IMR-90 (cell line): ENCODE measurements at regions not wholly inside any gene's neighbourhood (a gene's known extent, or its start where the extent isn't known, plus 50 kb on each side); places are given as distances from the start of the nearest gene placed in this dataset.

Experiments
- ATAC-seq: fragments of 200-7000 bp; cut with Tn5 transposase; 2 replicates; pipeline ENCODE4 v1.9.1; 2020; ENCODE audit warnings: low read depth, mild to moderate bottlenecking, moderate library complexity
- BruUV-seq: library from RNA; stranded (reverse); fragments of 400-500 nt; replicated peaks from 2 replicates; lab custom pipeline; 2021; lab: Mats Ljungman, UMichigan
- CTCF ChIA-PET: fragments of 300-600 bp; formaldehyde crosslinking; extraction: SDS; loops from one replicate; lab custom pipeline; 2021; ENCODE audit warnings: antibody characterized with exemption; lab: Yijun Ruan, JAX
- POLR2A ChIA-PET: fragments of 300-600 bp; sonication (Branson Sonifier 250); formaldehyde crosslinking; loops from one replicate; lab custom pipeline; 2022; ENCODE audit warnings: antibody characterized with exemption; ENCODE audit not compliant: unreplicated experiment; lab: Charles Lee
- DNase-seq: peaks from one replicate; pipeline ENCODE4 v3.0.0; 2013
- H2AFZ ChIP-seq: replicated peaks from 2 replicates; pipeline ENCODE3; 2013; ENCODE audit warnings: low read length, mild to moderate bottlenecking; ENCODE audit not compliant: poor library complexity
- H2AK5ac ChIP-seq: 2 replicates; pipeline ENCODE4 v1.6.1; 2013; ENCODE audit warnings: low read depth, low read length, inconsistent platforms
- H2AK9ac ChIP-seq: replicated peaks from 2 replicates; pipeline ENCODE3; 2013; ENCODE audit warnings: mild to moderate bottlenecking, low read depth, low read length, moderate library complexity; ENCODE audit not compliant: poor library complexity
- H2BK120ac ChIP-seq: 2 replicates; pipeline ENCODE4 v1.6.1; 2013; ENCODE audit warnings: low read depth, low read length, inconsistent platforms
- H2BK15ac ChIP-seq: 3 replicates; pipeline ENCODE4 v1.6.1; 2013; ENCODE audit warnings: low read depth, low read length, inconsistent platforms
- H2BK20ac ChIP-seq: 2 replicates; pipeline ENCODE4 v1.6.1; 2013; ENCODE audit warnings: low read depth, mild to moderate bottlenecking, inconsistent platforms, low read length, moderate library complexity
- H2BK5ac ChIP-seq: 2 replicates; pipeline ENCODE4 v1.6.1; 2013; ENCODE audit warnings: mild to moderate bottlenecking, low read depth, low read length, inconsistent platforms; ENCODE audit not compliant: poor library complexity, severe bottlenecking
- H3K14ac ChIP-seq: replicated peaks from 2 replicates; pipeline ENCODE4 v1.6.1; 2013; ENCODE audit warnings: low read depth, low read length, inconsistent platforms
- H3K18ac ChIP-seq: 2 replicates; pipeline ENCODE4 v1.6.1; 2013; ENCODE audit warnings: low read depth, low read length, control low read depth
- H3K23ac ChIP-seq: 2 replicates; pipeline ENCODE4 v1.6.1; 2013; ENCODE audit warnings: low read depth, low read length, inconsistent platforms
- H3K27ac ChIP-seq: 2 replicates; pipeline ENCODE4 v1.5.1; 2013; ENCODE audit warnings: mild to moderate bottlenecking, control low read depth, low read length; ENCODE audit not compliant: insufficient read depth
- H3K27me3 ChIP-seq: 2 replicates; pipeline ENCODE4 v1.6.1; 2013; ENCODE audit warnings: low read length; ENCODE audit not compliant: control insufficient read depth, insufficient read depth
- H3K36me3 ChIP-seq: 2 replicates; pipeline ENCODE4 v1.6.1; 2013; ENCODE audit warnings: low read length, mixed read lengths; ENCODE audit not compliant: control insufficient read depth, insufficient read depth
- H3K4ac ChIP-seq: 2 replicates; pipeline ENCODE4 v1.6.1; 2013; ENCODE audit warnings: low read depth, low read length, inconsistent platforms
- H3K4me1 ChIP-seq: 2 replicates; pipeline ENCODE4 v1.6.1; 2013; ENCODE audit warnings: low read length, mixed read lengths; ENCODE audit not compliant: control insufficient read depth, insufficient read depth
- H3K4me2 ChIP-seq: 2 replicates; pipeline ENCODE4 v1.6.1; 2013; ENCODE audit warnings: low read depth, mild to moderate bottlenecking, control low read depth, low read length, moderate library complexity
- H3K4me3 ChIP-seq: 2 replicates; pipeline ENCODE4 v1.5.1; 2013; ENCODE audit warnings: low read depth, mild to moderate bottlenecking, control low read depth, low read length, moderate library complexity; ENCODE audit not compliant: insufficient read depth
- H3K56ac ChIP-seq: 2 replicates; pipeline ENCODE4 v1.6.1; 2013; ENCODE audit warnings: low read length, inconsistent platforms; ENCODE audit not compliant: insufficient read depth; ENCODE audit errors: extremely low read depth
- H3K79me1 ChIP-seq, 2 experiments: 2 replicates each; pipeline ENCODE4 v1.6.1; 2013; ENCODE audit warnings: low read length in 2 of 2, inconsistent platforms in 1 of 2, low read depth in 1 of 2
- H3K9ac ChIP-seq: 2 replicates; pipeline ENCODE4 v1.6.1; 2013; ENCODE audit warnings: low read depth, low read length, control low read depth
- H3K9me1 ChIP-seq: 2 replicates; pipeline ENCODE4 v1.6.1; 2013; ENCODE audit warnings: low read length, inconsistent platforms; ENCODE audit not compliant: insufficient read depth
- H3K9me3 ChIP-seq: 2 replicates; pipeline ENCODE4 v1.6.1; 2013; ENCODE audit warnings: low read length; ENCODE audit not compliant: control insufficient read depth, insufficient read depth
- H4K20me1 ChIP-seq: 2 replicates; pipeline ENCODE4 v1.6.1; 2013; ENCODE audit warnings: low read length, inconsistent platforms; ENCODE audit not compliant: insufficient read depth
- H4K5ac ChIP-seq: 2 replicates; pipeline ENCODE4 v1.6.1; 2013; ENCODE audit warnings: mild to moderate bottlenecking, low read depth, low read length, control low read depth
- H4K8ac ChIP-seq, 2 experiments: 2 replicates each; pipeline ENCODE4 v1.6.1; 2013; ENCODE audit warnings: low read depth in 2 of 2, low read length in 2 of 2, control low read depth in 1 of 2, inconsistent platforms in 1 of 2
- H4K91ac ChIP-seq: 2 replicates; pipeline ENCODE4 v1.6.1; 2013; ENCODE audit warnings: low read depth, low read length, inconsistent platforms; ENCODE audit not compliant: insufficient read depth
- BHLHE40 ChIP-seq: fragments of 150-350 bp; IDR thresholded peaks from 2 replicates; pipeline ENCODE4 v1.6.1; 2016; ENCODE audit warnings: mild to moderate bottlenecking, low read depth, low read length
- CEBPB ChIP-seq: IDR thresholded peaks from 2 replicates; pipeline ENCODE4 v1.6.1; 2012; ENCODE audit warnings: low read depth, low read length, improper control_type of control experiment
- CHD1 ChIP-seq: IDR thresholded peaks from 2 replicates; pipeline ENCODE4 v1.6.1; 2012; ENCODE audit warnings: low read depth, low read length, improper control_type of control experiment
- FOS ChIP-seq: fragments of 150-350 bp; IDR thresholded peaks from 2 replicates; pipeline ENCODE4 v1.6.1; 2016; ENCODE audit warnings: low read depth, low read length
- MAFK ChIP-seq: IDR thresholded peaks from 2 replicates; pipeline ENCODE4 v1.6.1; 2012; ENCODE audit warnings: low read depth, low read length, improper control_type of control experiment
- MAZ ChIP-seq: IDR thresholded peaks from 2 replicates; pipeline ENCODE4 v1.6.1; 2012; ENCODE audit warnings: low read depth, mild to moderate bottlenecking, low read length, improper control_type of control experiment, moderate library complexity, borderline replicate concordance
- MXI1 ChIP-seq: IDR thresholded peaks from 2 replicates; pipeline ENCODE4 v1.6.1; 2012; ENCODE audit warnings: low read depth, mild to moderate bottlenecking, low read length, moderate library complexity, borderline replicate concordance
- NFE2L2 ChIP-seq: fragments of 150-350 bp; IDR thresholded peaks from 2 replicates; pipeline ENCODE4 v1.6.1; 2016; ENCODE audit warnings: low read depth, mild to moderate bottlenecking, low read length
- POLR2A ChIP-seq: IDR thresholded peaks from 2 replicates; pipeline ENCODE4 v1.6.1; 2012; ENCODE audit warnings: mild to moderate bottlenecking, low read depth, low read length
- RAD21 ChIP-seq: IDR thresholded peaks from 2 replicates; pipeline ENCODE4 v1.6.1; 2012; ENCODE audit warnings: low read length, improper control_type of control experiment
- RCOR1 ChIP-seq: IDR thresholded peaks from 2 replicates; pipeline ENCODE4 v1.6.1; 2012; ENCODE audit warnings: mild to moderate bottlenecking, low read length, improper control_type of control experiment; ENCODE audit not compliant: insufficient replicate concordance
- RFX5 ChIP-seq: IDR thresholded peaks from 2 replicates; pipeline ENCODE4 v1.8.0; 2012; ENCODE audit warnings: low read depth, mild to moderate bottlenecking, low read length, moderate library complexity
- SMC3 ChIP-seq: fragments of 150-350 bp; IDR thresholded peaks from 2 replicates; pipeline ENCODE4 v1.6.1; 2016; ENCODE audit warnings: low read depth, mild to moderate bottlenecking, antibody characterized with exemption, low read length, moderate library complexity
- USF2 ChIP-seq: fragments of 150-350 bp; IDR thresholded peaks from 2 replicates; pipeline ENCODE4 v1.6.1; 2017; ENCODE audit warnings: mild to moderate bottlenecking, antibody characterized with exemption, low read length, low read depth
- WGBS, 2 experiments: methylation state at CpG; one replicate each; pipeline versions ENCODE4 v1.1.5 to v1.1.7; 2013; ENCODE audit warnings: missing lambda C conversion rate in 2 of 2; ENCODE audit not compliant: insufficient read length in 1 of 2; ENCODE audit errors: extremely low coverage in 2 of 2; 5-methylcytosine and 5-hydroxymethylcytosine counted together
- dilution Hi-C: fragments of 300-500 bp; cut with HindIII; formaldehyde crosslinking; loops from one replicate; pipeline ENCODE4 v1.14.3; 2018; ENCODE audit warnings: low sequenced_read_pairs; ENCODE audit not compliant: unreplicated experiment
- in situ Hi-C: fragments of 300-500 bp; cut with MboI; formaldehyde crosslinking; loops from 3 replicates; pipeline ENCODE4 v1.14.3; 2019; ENCODE audit warnings: low sequenced_read_pairs, inconsistent platforms, mixed read lengths
- intact Hi-C: fragments of 100-400 bp; cut with micrococcal nuclease; formaldehyde crosslinking; loops from 2 replicates; pipeline ENCODE4 v1.10.0; 2022
- TF ChIP-seq, protein P1 (sequence below): fragments of 150-350 bp; IDR thresholded peaks from 2 replicates; pipeline ENCODE4 v1.6.1; 2016; ENCODE audit warnings: low read depth, mild to moderate bottlenecking, low read length, moderate library complexity, borderline replicate concordance
- TF ChIP-seq, protein P2 (sequence below): conservative IDR thresholded peaks from 2 replicates; pipeline ENCODE4 v1.5.1; 2012; ENCODE audit warnings: mild to moderate bottlenecking, low read depth, low read length, improper control_type of control experiment

- Histone ChIP-seq H3K18ac (no peak overlapping the region), H3K9me3 (no peaks in the 10 kb centered on the region; the same call in 1 of the 2 replicates), H3K36me3 (no peaks in the 10 kb centered on the region), H4K91ac (no peak overlapping the region), H3K27ac (no peak overlapping the region), H2AFZ (peak overlapping the region; percentile 11), H3K79me1 (no peaks in the 10 kb centered on the region), H2BK5ac (no peak overlapping the region), H3K14ac (no peak overlapping the region), H3K4me3 (no peak overlapping the region), H2BK15ac (no peak overlapping the region), H3K9me1 (no peaks in the 10 kb centered on the region), H3K9ac (no peak overlapping the region), H3K4me1 (no peaks in the 10 kb centered on the region), H4K5ac (no peak overlapping the region), H2BK20ac (no peak overlapping the region), H4K20me1 (no peaks in the 10 kb centered on the region), H2AK9ac (no peak overlapping the region), H4K8ac (no peak overlapping the region), H3K23ac (no peak overlapping the region), H2AK5ac (no peak overlapping the region), H3K4ac (no peak overlapping the region), H3K4me2 (no peak overlapping the region), H2BK120ac (no peak overlapping the region), H3K56ac (no peak overlapping the region), H3K27me3 (peaks cover 27% of the 10 kb centered on the region)
- in situ Hi-C loops, result no loop called here
- POLR2A ChIA-PET, result no interaction called here
- CTCF ChIA-PET, result no interaction called here
- dilution Hi-C loops, result no loop called here
- intact Hi-C loops, result no loop called here
- ATAC-seq (no peak), DNase-seq (no peak)
- no peak for TF ChIP-seq MAFK
- TF ChIP-seq SMC3, result no peak
- TF ChIP-seq RFX5, result no peak
- TF ChIP-seq FOS, result no peak
- TF ChIP-seq MXI1, result no peak
- TF ChIP-seq USF2, result no peak
- TF ChIP-seq, protein P1, sequence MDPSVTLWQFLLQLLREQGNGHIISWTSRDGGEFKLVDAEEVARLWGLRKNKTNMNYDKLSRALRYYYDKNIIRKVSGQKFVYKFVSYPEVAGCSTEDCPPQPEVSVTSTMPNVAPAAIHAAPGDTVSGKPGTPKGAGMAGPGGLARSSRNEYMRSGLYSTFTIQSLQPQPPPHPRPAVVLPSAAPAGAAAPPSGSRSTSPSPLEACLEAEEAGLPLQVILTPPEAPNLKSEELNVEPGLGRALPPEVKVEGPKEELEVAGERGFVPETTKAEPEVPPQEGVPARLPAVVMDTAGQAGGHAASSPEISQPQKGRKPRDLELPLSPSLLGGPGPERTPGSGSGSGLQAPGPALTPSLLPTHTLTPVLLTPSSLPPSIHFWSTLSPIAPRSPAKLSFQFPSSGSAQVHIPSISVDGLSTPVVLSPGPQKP, result no peak
- TF ChIP-seq NFE2L2, result no peak
- no peak for TF ChIP-seq RAD21
- no peak for TF ChIP-seq POLR2A
- TF ChIP-seq, protein P2, sequence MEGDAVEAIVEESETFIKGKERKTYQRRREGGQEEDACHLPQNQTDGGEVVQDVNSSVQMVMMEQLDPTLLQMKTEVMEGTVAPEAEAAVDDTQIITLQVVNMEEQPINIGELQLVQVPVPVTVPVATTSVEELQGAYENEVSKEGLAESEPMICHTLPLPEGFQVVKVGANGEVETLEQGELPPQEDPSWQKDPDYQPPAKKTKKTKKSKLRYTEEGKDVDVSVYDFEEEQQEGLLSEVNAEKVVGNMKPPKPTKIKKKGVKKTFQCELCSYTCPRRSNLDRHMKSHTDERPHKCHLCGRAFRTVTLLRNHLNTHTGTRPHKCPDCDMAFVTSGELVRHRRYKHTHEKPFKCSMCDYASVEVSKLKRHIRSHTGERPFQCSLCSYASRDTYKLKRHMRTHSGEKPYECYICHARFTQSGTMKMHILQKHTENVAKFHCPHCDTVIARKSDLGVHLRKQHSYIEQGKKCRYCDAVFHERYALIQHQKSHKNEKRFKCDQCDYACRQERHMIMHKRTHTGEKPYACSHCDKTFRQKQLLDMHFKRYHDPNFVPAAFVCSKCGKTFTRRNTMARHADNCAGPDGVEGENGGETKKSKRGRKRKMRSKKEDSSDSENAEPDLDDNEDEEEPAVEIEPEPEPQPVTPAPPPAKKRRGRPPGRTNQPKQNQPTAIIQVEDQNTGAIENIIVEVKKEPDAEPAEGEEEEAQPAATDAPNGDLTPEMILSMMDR, result no peak
- no peak for TF ChIP-seq RCOR1
- TF ChIP-seq CHD1, result no peak
- no peak for TF ChIP-seq MAZ
- no peak for TF ChIP-seq CEBPB
- TF ChIP-seq BHLHE40, result no peak
- BruUV-seq, result no TSS peak
- 7% methylated on average over 3 of the region's 34 CpGs; no CpG with 5 or more reads in 1 of the 2 experiments for WGBS, 2 experiments
Measured at GRCh38 chr5:176133289-176133870, 104.8 kb upstream of the SIMC1 start.
